CD8-positive, alpha-beta memory T cell (primary cell): ENCODE measurements at regions not wholly inside any gene's neighbourhood (a gene's known extent, or its start where the extent isn't known, plus 50 kb on each side); places are given as distances from the start of the nearest gene placed in this dataset.

ENCODE experiments used
- CTCF ChIA-PET: fragments of 350-600 bp; sonication (Branson Sonifier 250); formaldehyde crosslinking; loops from one replicate; lab custom pipeline; 2021; ENCODE audit warnings: antibody characterized with exemption; lab: Charles Lee
- POLR2A ChIA-PET: fragments of 350-600 bp; sonication (Branson Sonifier 250); formaldehyde crosslinking; loops from one replicate; lab custom pipeline; 2021; ENCODE audit warnings: antibody characterized with exemption; lab: Charles Lee
- DNase-seq, 5 donors: peaks; one replicate each; pipeline versions ENCODE4 v3.0.0 to v3.0.0-alpha.2; 2020 to 2022; ENCODE audit warnings: mixed read lengths in 1 of 5
- H3K27ac ChIP-seq: one replicate; pipeline ENCODE4 v1.7.0; 2013; ENCODE audit warnings: low read depth, mild to moderate bottlenecking, low read length, moderate library complexity
- H3K27me3 ChIP-seq: 2 replicates; pipeline ENCODE4 v1.7.0; 2013; ENCODE audit warnings: low read length, mild to moderate bottlenecking; ENCODE audit not compliant: insufficient read depth, poor library complexity, severe bottlenecking
- H3K36me3 ChIP-seq: 2 replicates; pipeline ENCODE4 v1.7.0; 2013; ENCODE audit warnings: mild to moderate bottlenecking, low read length, moderate library complexity; ENCODE audit not compliant: insufficient read depth
- H3K4me1 ChIP-seq: 2 replicates; pipeline ENCODE4 v1.7.0; 2013; ENCODE audit warnings: mild to moderate bottlenecking, low read length, moderate library complexity; ENCODE audit not compliant: insufficient read depth
- H3K4me3 ChIP-seq: 2 replicates; pipeline ENCODE4 v1.7.0; 2013; ENCODE audit warnings: mild to moderate bottlenecking, low read length
- H3K9me3 ChIP-seq: 2 replicates; pipeline ENCODE4 v1.7.0; 2013; ENCODE audit warnings: mild to moderate bottlenecking, low read length
- H3K27ac Mint-ChIP-seq, 8 donors: one replicate each; pipeline ENCODE4 v1.8.0; 2020 to 2021; ENCODE audit warnings: mixed read lengths in 8 of 8, mild to moderate bottlenecking in 6 of 8, inconsistent platforms in 3 of 8, moderate library complexity in 3 of 8
- H3K27me3 Mint-ChIP-seq, 2 donors: one replicate each; pipeline ENCODE4 v1.8.0; 2020 to 2021; ENCODE audit warnings: mixed read lengths in 2 of 2, mild to moderate bottlenecking in 1 of 2, moderate library complexity in 1 of 2
- H3K36me3 Mint-ChIP-seq, 3 donors: one replicate each; pipeline ENCODE4 v1.8.0; 2020 to 2021; ENCODE audit warnings: mixed read lengths in 3 of 3, inconsistent platforms in 1 of 3, mild to moderate bottlenecking in 1 of 3
- H3K4me1 Mint-ChIP-seq, 3 donors: one replicate each; pipeline ENCODE4 v1.8.0; 2020 to 2021; ENCODE audit warnings: mixed read lengths in 3 of 3, inconsistent platforms in 1 of 3, mild to moderate bottlenecking in 1 of 3
- H3K4me3 Mint-ChIP-seq, 7 donors: one replicate each; pipeline ENCODE4 v1.8.0; 2020 to 2021; ENCODE audit warnings: mixed read lengths in 7 of 7, mild to moderate bottlenecking in 6 of 7, moderate library complexity in 4 of 7, inconsistent platforms in 2 of 7
- H3K9me3 Mint-ChIP-seq, 5 donors: one replicate each; pipeline ENCODE4 v1.8.0; 2020 to 2022; ENCODE audit warnings: mixed read lengths in 5 of 5, mild to moderate bottlenecking in 3 of 5, moderate library complexity in 2 of 5, inconsistent platforms in 1 of 5

DNA sequence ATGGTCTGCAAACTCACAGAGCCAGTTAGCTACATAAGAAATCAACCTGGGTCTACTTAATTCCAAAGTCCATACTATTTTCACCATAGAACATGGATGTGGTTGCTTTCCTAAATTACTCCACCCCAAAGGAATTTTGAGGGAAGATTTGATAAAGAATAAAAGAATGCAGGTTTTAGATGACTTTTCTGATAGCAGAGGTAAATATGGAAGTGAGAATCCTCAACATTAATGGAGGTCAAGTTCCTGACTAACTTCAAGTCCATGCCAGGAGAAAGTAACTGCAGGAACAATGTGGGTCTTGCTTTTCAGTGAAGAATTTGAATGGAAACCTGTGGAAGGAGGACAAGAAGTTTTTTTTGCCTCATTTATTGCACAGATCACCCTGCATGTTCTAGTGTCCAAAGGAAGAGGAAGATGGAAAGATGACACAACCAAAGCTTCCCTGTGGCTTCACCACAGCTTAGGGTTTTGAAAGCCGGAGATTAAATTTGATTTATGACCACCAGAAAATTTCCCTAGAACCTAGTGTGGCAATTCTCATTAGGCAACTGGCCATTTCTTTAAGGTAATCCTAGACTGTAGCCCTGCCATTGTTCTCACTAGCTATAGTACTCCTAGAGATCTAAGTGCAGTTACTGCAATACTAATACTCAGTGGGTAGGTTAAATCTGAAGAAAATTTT, 429.7 kb downstream of the RAP2B start:
- Histone ChIP-seq H3K36me3 (no peaks in the 10 kb centered on the region), H3K4me3 (no peak overlapping the region), H3K9me3 (no peaks in the 10 kb centered on the region), H3K27ac (no peak overlapping the region), H3K27me3 (no peaks in the 10 kb centered on the region), H3K4me1 (no peaks in the 10 kb centered on the region)
- DNase-seq = no peak
- H3K9me3 Mint-ChIP-seq = peaks cover 0 to 4% (median 0%) of the 10 kb centered on the region in 5 donors
- peak overlapping the region in 1 of 8 donors; percentile 14 for H3K27ac Mint-ChIP-seq
- no peak overlapping the region for H3K4me3 Mint-ChIP-seq
- no peaks in the 10 kb centered on the region for H3K27me3 Mint-ChIP-seq
- H3K4me1 Mint-ChIP-seq = peaks cover 0 to 4% (median 0%) of the 10 kb centered on the region in 3 donors
- ChIA-PET CTCF (no interaction called here), POLR2A (no interaction called here)
- peaks cover 0 to 9% (median 0%) of the 10 kb centered on the region in 3 donors for H3K36me3 Mint-ChIP-seq

DNA sequence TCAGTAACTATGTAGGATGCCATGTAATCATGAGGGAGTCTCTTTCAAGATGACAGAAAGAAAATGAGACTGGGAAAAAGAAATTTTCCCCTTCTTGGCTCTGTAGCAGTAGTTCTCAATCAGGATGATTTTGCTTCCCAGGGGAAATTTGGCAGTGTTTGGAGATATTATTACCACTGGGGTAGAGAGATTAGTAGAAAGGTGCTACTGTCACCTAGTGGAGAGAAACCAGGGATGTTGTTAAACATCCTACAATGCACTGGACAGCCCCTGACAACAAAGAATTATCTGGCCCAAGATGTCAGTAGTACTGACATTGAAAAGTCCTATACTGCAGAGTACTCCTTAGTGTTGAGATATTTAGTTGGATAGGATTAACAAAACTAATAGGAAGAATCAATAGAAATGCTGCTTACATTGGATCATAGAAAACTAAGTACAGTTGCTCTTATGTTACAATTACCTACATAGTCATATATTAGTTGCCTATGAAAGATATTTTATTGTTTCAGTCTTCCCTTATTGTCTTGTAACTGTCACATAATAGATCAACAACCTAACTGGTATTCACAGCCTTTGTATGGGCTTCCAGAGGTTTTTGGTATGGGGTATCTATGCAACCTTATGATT, 433.3 kb downstream of the RAP2B start:
- H3K9me3 ChIP-seq = no peaks in the 10 kb centered on the region
- H3K9me3 Mint-ChIP-seq = no peaks in the 10 kb centered on the region
- H3K4me1 Mint-ChIP-seq = peaks cover 0 to 4% (median 0%) of the 10 kb centered on the region in 3 donors
- H3K4me3 Mint-ChIP-seq = no peak overlapping the region
- peak in 1 of 5 donors; percentile 7 for DNase-seq
- H3K4me3 ChIP-seq = no peak overlapping the region
- POLR2A ChIA-PET = no interaction called here
- H3K4me1 ChIP-seq = no peaks in the 10 kb centered on the region
- H3K27ac Mint-ChIP-seq = no peak overlapping the region
- CTCF ChIA-PET = interaction anchor here (1.0 to 1.7 kb wide), 2 partner anchors 430 to 552 kb away, joined by 3 to 9 read pairs; no protein-coding TSS in a partner anchor
- H3K27ac ChIP-seq = no peak overlapping the region
- H3K36me3 Mint-ChIP-seq = no peaks in the 10 kb centered on the region
- H3K27me3 Mint-ChIP-seq = peaks cover 0 to 1% of the 10 kb centered on the region in 2 donors
- no peaks in the 10 kb centered on the region for H3K36me3 ChIP-seq
- no peaks in the 10 kb centered on the region for H3K27me3 ChIP-seq

DNA sequence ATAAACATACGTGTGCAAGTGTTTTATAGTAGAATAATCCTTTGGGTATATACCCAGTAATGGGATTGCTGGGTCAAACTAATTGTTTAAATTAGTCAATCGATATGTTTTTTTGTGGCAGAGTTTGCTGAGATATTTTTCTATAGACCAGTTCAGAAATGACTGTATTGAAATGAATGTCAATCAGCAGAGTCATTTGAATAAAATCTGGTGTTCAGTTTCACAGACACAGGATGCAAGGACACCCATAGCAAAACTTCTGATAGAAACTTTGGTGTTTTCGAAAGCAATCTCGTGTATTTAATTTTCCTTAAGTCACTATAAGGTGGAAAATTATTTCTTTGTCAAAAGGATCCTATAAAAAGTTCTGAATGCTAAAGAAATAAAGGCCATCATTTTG, 434.4 kb downstream of the RAP2B start:
- Histone ChIP-seq H3K27ac (no peak overlapping the region), H3K4me1 (no peaks in the 10 kb centered on the region), H3K27me3 (no peaks in the 10 kb centered on the region), H3K36me3 (no peaks in the 10 kb centered on the region), H3K9me3 (no peaks in the 10 kb centered on the region), H3K4me3 (no peak overlapping the region)
- CTCF ChIA-PET = interaction anchor here (1.5 kb wide), 1 partner anchor 14 kb away, joined by 3 read pairs; no protein-coding TSS in a partner anchor
- no peak overlapping the region for H3K27ac Mint-ChIP-seq
- POLR2A ChIA-PET = no interaction called here
- no peak overlapping the region for H3K4me3 Mint-ChIP-seq
- no peak for DNase-seq
- no peaks in the 10 kb centered on the region for H3K9me3 Mint-ChIP-seq
- H3K36me3 Mint-ChIP-seq = no peaks in the 10 kb centered on the region
- H3K27me3 Mint-ChIP-seq = peaks cover 0 to 1% of the 10 kb centered on the region in 2 donors
- H3K4me1 Mint-ChIP-seq = peaks cover 2 to 7% (median 7%) of the 10 kb centered on the region in 3 donors

DNA sequence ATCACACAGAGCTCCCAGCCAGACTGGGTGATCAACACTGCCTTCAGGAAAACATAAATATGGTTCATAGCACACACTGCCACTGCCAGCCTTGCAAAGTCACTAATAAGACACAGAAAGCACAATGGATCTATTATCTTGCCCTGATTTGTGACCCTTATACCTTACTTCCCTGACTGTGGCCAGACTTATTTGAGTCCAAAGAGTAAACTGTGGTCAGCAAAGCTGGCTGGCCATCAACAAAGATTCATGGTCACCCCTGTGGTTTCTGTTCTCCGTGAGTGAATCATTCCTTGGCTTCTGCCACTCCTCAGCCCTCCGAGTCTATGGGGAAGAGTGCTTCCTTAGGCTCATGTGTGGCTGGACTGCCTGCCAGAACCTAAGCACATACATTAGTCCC, 437.7 kb downstream of the RAP2B start:
- H3K27ac ChIP-seq = no peak overlapping the region
- peaks cover 4 to 12% (median 12%) of the 10 kb centered on the region in 3 donors for H3K4me1 Mint-ChIP-seq
- no peak for DNase-seq
- no peaks in the 10 kb centered on the region for H3K36me3 Mint-ChIP-seq
- no peak overlapping the region for H3K4me3 ChIP-seq
- H3K4me3 Mint-ChIP-seq = no peak overlapping the region
- H3K9me3 ChIP-seq = no peaks in the 10 kb centered on the region
- no peaks in the 10 kb centered on the region for H3K27me3 ChIP-seq
- no peaks in the 10 kb centered on the region for H3K36me3 ChIP-seq
- peaks cover 0 to 1% of the 10 kb centered on the region in 2 donors for H3K27me3 Mint-ChIP-seq
- no peaks in the 10 kb centered on the region for H3K9me3 Mint-ChIP-seq
- CTCF ChIA-PET = no interaction called here
- no peaks in the 10 kb centered on the region for H3K4me1 ChIP-seq
- POLR2A ChIA-PET = no interaction called here
- no peak overlapping the region for H3K27ac Mint-ChIP-seq

DNA sequence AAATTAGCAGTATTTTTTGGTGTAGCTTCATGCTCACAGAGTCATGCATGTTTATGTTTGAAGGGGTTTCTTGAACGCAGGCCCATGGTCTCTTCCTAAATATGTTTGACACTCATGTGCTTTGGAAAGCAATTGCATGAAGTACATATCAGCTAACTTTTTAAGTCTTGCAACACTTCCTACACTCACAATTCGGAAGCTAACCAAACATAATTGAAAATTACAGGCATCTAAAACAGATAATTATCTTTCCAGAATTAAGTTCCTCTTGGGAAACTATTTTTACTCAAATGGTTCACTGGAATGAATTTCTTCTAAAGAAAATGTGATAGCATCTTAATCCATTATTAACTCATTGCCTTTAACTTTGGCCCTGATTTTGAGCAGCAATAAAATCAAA, 438.9 kb downstream of the RAP2B start:
- ChIA-PET POLR2A (no interaction called here), CTCF (interaction anchor here (1.6 kb wide), 1 partner anchor 558 kb away, joined by 3 read pairs; no protein-coding TSS in a partner anchor)
- H3K4me1 ChIP-seq = no peaks in the 10 kb centered on the region
- Mint-ChIP-seq H3K4me3 (no peak overlapping the region), H3K36me3 (no peaks in the 10 kb centered on the region), H3K9me3 (no peaks in the 10 kb centered on the region), H3K27ac (no peak overlapping the region), H3K27me3 (peaks cover 1 to 5% of the 10 kb centered on the region in 2 donors), H3K4me1 (peaks cover 4 to 12% (median 9%) of the 10 kb centered on the region in 3 donors)
- H3K9me3 ChIP-seq = no peaks in the 10 kb centered on the region
- no peaks in the 10 kb centered on the region for H3K36me3 ChIP-seq
- DNase-seq = no peak
- H3K27ac ChIP-seq = no peak overlapping the region
- no peaks in the 10 kb centered on the region for H3K27me3 ChIP-seq
- no peak overlapping the region for H3K4me3 ChIP-seq

DNA sequence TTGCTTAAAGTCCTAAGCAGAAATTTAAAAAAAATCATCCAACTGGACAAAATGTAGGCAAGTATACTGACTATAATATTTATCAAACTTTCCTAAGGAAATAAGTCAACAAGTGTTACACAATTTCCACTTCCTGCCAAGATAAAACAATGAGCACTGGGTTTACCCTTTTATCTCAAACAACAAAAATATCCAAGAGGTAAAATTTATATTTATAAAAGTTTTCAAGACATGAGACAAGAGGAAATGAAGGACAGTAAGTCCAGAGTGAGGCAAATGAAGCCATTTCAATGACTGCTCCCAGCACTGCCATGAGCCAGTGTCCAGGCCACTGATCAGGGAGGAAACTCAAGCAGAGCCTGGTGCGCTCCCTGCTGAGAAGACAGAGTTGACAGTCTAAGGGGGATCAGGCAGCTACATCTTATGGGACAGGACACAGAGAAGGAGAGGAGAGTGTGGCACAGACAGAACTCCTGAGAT, 439.4 kb downstream of the RAP2B start:
- ChIA-PET CTCF (interaction anchor here (1.6 kb wide), 1 partner anchor 558 kb away, joined by 3 read pairs; no protein-coding TSS in a partner anchor), POLR2A (no interaction called here)
- Histone ChIP-seq H3K27me3 (no peaks in the 10 kb centered on the region), H3K4me1 (no peaks in the 10 kb centered on the region), H3K36me3 (no peaks in the 10 kb centered on the region), H3K4me3 (no peak overlapping the region), H3K9me3 (no peaks in the 10 kb centered on the region), H3K27ac (no peak overlapping the region)
- H3K9me3 Mint-ChIP-seq = no peaks in the 10 kb centered on the region
- H3K27ac Mint-ChIP-seq = peak overlapping the region in 1 of 8 donors; percentile 88
- H3K36me3 Mint-ChIP-seq = no peaks in the 10 kb centered on the region
- H3K4me1 Mint-ChIP-seq = peaks cover 4 to 12% (median 9%) of the 10 kb centered on the region in 3 donors
- peaks cover 1 to 8% of the 10 kb centered on the region in 2 donors for H3K27me3 Mint-ChIP-seq
- no peak overlapping the region for H3K4me3 Mint-ChIP-seq
- no peak for DNase-seq

DNA sequence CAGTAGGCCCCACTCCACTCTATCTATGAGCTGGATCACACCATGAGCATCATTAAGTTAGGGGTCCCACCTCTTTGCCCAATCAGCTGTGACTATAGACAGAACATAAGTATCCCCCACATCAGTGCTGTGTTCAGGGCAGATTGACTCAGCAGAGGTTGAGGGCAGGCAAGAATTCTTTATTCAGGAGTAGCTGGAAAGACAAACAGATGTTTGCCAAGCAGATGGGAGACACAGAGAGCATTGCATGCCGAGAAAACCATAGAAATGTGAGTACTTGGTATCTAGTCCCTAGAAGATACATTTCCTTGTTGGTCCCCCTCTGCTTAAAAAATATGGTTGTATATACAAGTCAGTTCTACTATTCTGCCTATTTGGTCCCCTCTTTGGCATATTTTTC, 440.8 kb downstream of the RAP2B start:
- H3K27me3 Mint-ChIP-seq = peaks cover 1 to 8% of the 10 kb centered on the region in 2 donors
- H3K27me3 ChIP-seq = no peaks in the 10 kb centered on the region
- no peaks in the 10 kb centered on the region for H3K36me3 ChIP-seq
- H3K4me1 ChIP-seq = no peaks in the 10 kb centered on the region
- H3K4me3 Mint-ChIP-seq = no peak overlapping the region
- H3K9me3 Mint-ChIP-seq = no peaks in the 10 kb centered on the region
- H3K36me3 Mint-ChIP-seq = no peaks in the 10 kb centered on the region
- no peak for DNase-seq
- POLR2A ChIA-PET = no interaction called here
- CTCF ChIA-PET = interaction anchor here (1.6 kb wide), 1 partner anchor 560 kb away, joined by 3 read pairs; no protein-coding TSS in a partner anchor
- peaks cover 4 to 12% (median 9%) of the 10 kb centered on the region in 3 donors for H3K4me1 Mint-ChIP-seq
- H3K27ac ChIP-seq = no peak overlapping the region
- H3K9me3 ChIP-seq = no peaks in the 10 kb centered on the region
- no peak overlapping the region for H3K4me3 ChIP-seq
- H3K27ac Mint-ChIP-seq = no peak overlapping the region

DNA sequence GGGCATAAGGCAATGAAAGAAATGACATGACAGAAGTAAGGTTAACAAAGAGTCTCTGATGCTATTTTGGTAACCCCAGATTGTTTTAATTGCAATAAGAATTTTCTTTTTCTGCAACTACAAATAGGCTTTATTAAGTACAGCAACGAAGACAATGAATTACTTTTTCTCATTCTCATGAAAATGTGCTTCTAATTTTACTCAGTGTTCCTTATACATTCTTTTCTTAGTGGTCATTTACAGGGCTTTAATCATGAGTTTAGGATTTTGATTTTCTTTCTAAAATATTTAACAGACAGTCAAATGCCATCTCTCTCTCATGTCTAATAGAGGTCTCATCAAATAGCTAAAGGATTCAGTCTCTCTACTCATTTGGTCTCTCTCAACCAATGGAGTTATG, 452.1 kb downstream of the RAP2B start:
- ChIA-PET CTCF (no interaction called here), POLR2A (no interaction called here)
- Mint-ChIP-seq H3K4me3 (no peak overlapping the region), H3K4me1 (peaks cover 0 to under 1% (median 0%) of the 10 kb centered on the region in 3 donors), H3K27me3 (no peaks in the 10 kb centered on the region), H3K9me3 (no peaks in the 10 kb centered on the region), H3K27ac (no peak overlapping the region), H3K36me3 (no peaks in the 10 kb centered on the region)
- H3K27me3 ChIP-seq = no peaks in the 10 kb centered on the region
- no peaks in the 10 kb centered on the region for H3K9me3 ChIP-seq
- no peak for DNase-seq
- H3K27ac ChIP-seq = no peak overlapping the region
- no peaks in the 10 kb centered on the region for H3K36me3 ChIP-seq
- H3K4me1 ChIP-seq = no peaks in the 10 kb centered on the region
- no peak overlapping the region for H3K4me3 ChIP-seq
